Transverse colon (tissue), 4 donors: ENCODE measurements at regions not wholly inside any gene's neighbourhood (a gene's known extent, or its start where the extent isn't known, plus 50 kb on each side); places are given as distances from the start of the nearest gene placed in this dataset.

Experiments
- EP300 ChIP-seq: sonication (generic); formaldehyde crosslinking; IDR thresholded peaks from one replicate; pipeline ENCODE4 v1.6.1; 2017; ENCODE audit warnings: antibody characterized with exemption, low read depth
- POLR2A ChIP-seq: fragments of 450-650 bp; IDR thresholded peaks from one replicate; pipeline ENCODE4 v1.6.1; 2016; ENCODE audit warnings: antibody characterized with exemption, mild to moderate bottlenecking, moderate library complexity
- POLR2AphosphoS5 ChIP-seq, 3 donors: sonication (generic); formaldehyde crosslinking; IDR thresholded peaks; one replicate each; pipeline ENCODE4 v1.6.1; 2016; ENCODE audit warnings: antibody characterized with exemption in 3 of 3
- TF ChIP-seq, protein P1 (sequence below), 5 experiments: fragments of 200-600 bp in 3 of 5; fragments of 450-650 bp in 2 of 5; sonication (generic) in 3 of 5; IDR thresholded peaks; 1 replicate in 2 of 5; 2 replicates in 3 of 5; pipeline ENCODE4 v1.5.1; 2016 to 2017; ENCODE audit warnings: antibody characterized with exemption in 5 of 5, inconsistent platforms in 3 of 5, mild to moderate bottlenecking in 2 of 5, moderate library complexity in 1 of 5

DNA sequence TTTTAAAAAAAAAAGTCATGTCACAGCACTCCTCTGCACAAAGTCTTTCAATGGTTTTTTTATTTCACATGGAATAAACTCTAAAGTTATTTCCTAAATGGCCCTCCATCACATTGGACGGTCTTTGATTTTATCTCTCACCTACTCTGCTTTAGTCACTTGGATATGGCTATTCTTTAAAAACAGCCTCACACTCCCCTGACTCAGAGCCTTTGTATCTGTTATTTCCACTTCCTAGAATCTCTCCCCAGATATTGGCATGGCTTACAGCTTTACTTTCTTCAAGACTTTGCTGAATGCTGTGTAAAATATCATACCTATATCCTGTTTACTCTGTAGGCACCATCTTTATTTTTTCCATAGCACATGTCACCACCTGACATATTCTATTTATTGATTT is 194.7 kb upstream of the MCHR2 start:
- TF ChIP-seq, protein P1, sequence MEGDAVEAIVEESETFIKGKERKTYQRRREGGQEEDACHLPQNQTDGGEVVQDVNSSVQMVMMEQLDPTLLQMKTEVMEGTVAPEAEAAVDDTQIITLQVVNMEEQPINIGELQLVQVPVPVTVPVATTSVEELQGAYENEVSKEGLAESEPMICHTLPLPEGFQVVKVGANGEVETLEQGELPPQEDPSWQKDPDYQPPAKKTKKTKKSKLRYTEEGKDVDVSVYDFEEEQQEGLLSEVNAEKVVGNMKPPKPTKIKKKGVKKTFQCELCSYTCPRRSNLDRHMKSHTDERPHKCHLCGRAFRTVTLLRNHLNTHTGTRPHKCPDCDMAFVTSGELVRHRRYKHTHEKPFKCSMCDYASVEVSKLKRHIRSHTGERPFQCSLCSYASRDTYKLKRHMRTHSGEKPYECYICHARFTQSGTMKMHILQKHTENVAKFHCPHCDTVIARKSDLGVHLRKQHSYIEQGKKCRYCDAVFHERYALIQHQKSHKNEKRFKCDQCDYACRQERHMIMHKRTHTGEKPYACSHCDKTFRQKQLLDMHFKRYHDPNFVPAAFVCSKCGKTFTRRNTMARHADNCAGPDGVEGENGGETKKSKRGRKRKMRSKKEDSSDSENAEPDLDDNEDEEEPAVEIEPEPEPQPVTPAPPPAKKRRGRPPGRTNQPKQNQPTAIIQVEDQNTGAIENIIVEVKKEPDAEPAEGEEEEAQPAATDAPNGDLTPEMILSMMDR (IDR thresholded peaks at IDR 0.05) = no peak
- no peak for TF ChIP-seq POLR2A
- no peak for TF ChIP-seq EP300
- TF ChIP-seq POLR2AphosphoS5 (IDR thresholded peaks at IDR 0.05) = no peak
